ENCODE measurements at regions not wholly inside any gene's neighbourhood (a gene's known extent, or its start where the extent isn't known, plus 50 kb on each side); places are given as distances from the start of the nearest gene placed in this dataset.

GRCh38 chr9:12351293-12352044 lies 341.7 kb upstream of the TYRP1 start:
- no peak for DNase-seq (ENCODE audit: low read depth)
- no peak for TF ChIP-seq CTCF (IDR thresholded peaks at IDR 0.05; ENCODE audit: insufficient read depth, low read depth, low read length)
- Histone ChIP-seq H3K36me3 (ENCODE audit: control insufficient read depth, insufficient read depth, low read length) (no peaks in the 10 kb centered on the region), H3K4me3 (ENCODE audit: low read depth, low read length) (no peak overlapping the region), H3K27me3 (ENCODE audit: control insufficient read depth, insufficient read depth, low read length) (no peaks in the 10 kb centered on the region)
- ChIA-PET POLR2A (no interaction called here), CTCF (no interaction called here)

GRCh38 chr9:12352045-12352315 lies 341.2 kb upstream of the TYRP1 start:
- no peak overlapping the region for H3K4me3 ChIP-seq (ENCODE audit: low read depth, low read length)
- no peak for TF ChIP-seq CTCF (IDR thresholded peaks at IDR 0.05; ENCODE audit: insufficient read depth, low read depth, low read length)
- POLR2A ChIA-PET, result no interaction called here
- no peaks in the 10 kb centered on the region for H3K27me3 ChIP-seq (ENCODE audit: control insufficient read depth, insufficient read depth, low read length)
- no peaks in the 10 kb centered on the region for H3K36me3 ChIP-seq (ENCODE audit: control insufficient read depth, insufficient read depth, low read length)
- CTCF ChIA-PET, result no interaction called here
- no peak for DNase-seq (ENCODE audit: low read depth)

- no peak for TF ChIP-seq CTCF (IDR thresholded peaks at IDR 0.05; ENCODE audit: insufficient read depth, low read depth, low read length)
- Histone ChIP-seq H3K36me3 (ENCODE audit: control insufficient read depth, insufficient read depth, low read length) (no peaks in the 10 kb centered on the region), H3K4me3 (ENCODE audit: low read depth, low read length) (no peak overlapping the region), H3K27me3 (ENCODE audit: control insufficient read depth, insufficient read depth, low read length) (no peaks in the 10 kb centered on the region)
- DNase-seq (ENCODE audit: low read depth), result no peak
- ChIA-PET POLR2A (no interaction called here), CTCF (no interaction called here)
These were observed 329.7 kb upstream of the TYRP1 start for GRCh38 chr9:12363439-12363838.

- DNase-seq (ENCODE audit: low read depth), result no peak
- H3K27me3 ChIP-seq (ENCODE audit: control insufficient read depth, insufficient read depth, low read length), result no peaks in the 10 kb centered on the region
- POLR2A ChIA-PET, result no interaction called here
- H3K4me3 ChIP-seq (ENCODE audit: low read depth, low read length), result no peak overlapping the region
- CTCF ChIA-PET, result no interaction called here
- no peak for TF ChIP-seq CTCF (IDR thresholded peaks at IDR 0.05; ENCODE audit: insufficient read depth, low read depth, low read length)
- H3K36me3 ChIP-seq (ENCODE audit: control insufficient read depth, insufficient read depth, low read length), result no peaks in the 10 kb centered on the region
These were observed 324.6 kb upstream of the TYRP1 start for GRCh38 chr9:12368569-12368968.

GRCh38 chr9:12391839-12392509 lies 301.2 kb upstream of the TYRP1 start:
- Histone ChIP-seq H3K27me3 (ENCODE audit: control insufficient read depth, insufficient read depth, low read length) (no peaks in the 10 kb centered on the region), H3K4me3 (ENCODE audit: low read depth, low read length) (no peak overlapping the region), H3K36me3 (ENCODE audit: control insufficient read depth, insufficient read depth, low read length) (no peaks in the 10 kb centered on the region)
- DNase-seq (ENCODE audit: low read depth), result no peak
- POLR2A ChIA-PET, result no interaction called here
- CTCF ChIA-PET, result no interaction called here
- TF ChIP-seq CTCF (IDR thresholded peaks at IDR 0.05; ENCODE audit: insufficient read depth, low read depth, low read length), result no peak
